H1 (cell line): ENCODE measurements at regions not wholly inside any gene's neighbourhood (a gene's known extent, or its start where the extent isn't known, plus 50 kb on each side); places are given as distances from the start of the nearest gene placed in this dataset.

ENCODE experiments used
- ASH2L ChIP-seq: fragments of 200-600, 300-600 bp; sonication (generic); IDR thresholded peaks from one replicate; pipeline ENCODE4 v1.7.1; 2017; ENCODE audit warnings: low read length
- EP300 ChIP-seq, 2 experiments: IDR thresholded peaks; 1 replicate in 1 of 2; 2 replicates in 1 of 2; pipeline ENCODE4 v1.6.1; 2011 to 2012; ENCODE audit warnings: low read depth in 2 of 2, low read length in 2 of 2, mild to moderate bottlenecking in 2 of 2, borderline replicate concordance in 1 of 2, inconsistent platforms in 1 of 2, moderate library complexity in 1 of 2
- EZH2 ChIP-seq: fragments of 200-600 bp; sonication (generic); IDR thresholded peaks from 2 replicates; pipeline ENCODE4 v1.7.1; 2012; ENCODE audit warnings: low read depth, mild to moderate bottlenecking, moderate library complexity, low read length, inconsistent platforms; ENCODE audit not compliant: severe bottlenecking
- POLR2A ChIP-seq, 2 experiments: IDR thresholded peaks; 1 replicate in 1 of 2; 2 replicates in 1 of 2; pipeline ENCODE4 v1.6.1; 2011; ENCODE audit warnings: low read depth in 2 of 2, low read length in 2 of 2, mild to moderate bottlenecking in 2 of 2; ENCODE audit errors: control extremely low read depth in 1 of 2
- TAF7 ChIP-seq: optimal IDR thresholded peaks from 2 replicates; pipeline ENCODE3; 2011; ENCODE audit warnings: low read depth, mild to moderate bottlenecking, inconsistent platforms, low read length, moderate library complexity, borderline replicate concordance
- TEAD4 ChIP-seq: IDR thresholded peaks from 2 replicates; pipeline ENCODE4 v1.6.1; 2012; ENCODE audit warnings: low read depth, low read length, inconsistent platforms, mixed read lengths

GRCh38 chr22:48953103-48953720, 874.5 kb downstream of the BRD1 start (continued):
- TF ChIP-seq ASH2L: no peak
- no peak for TF ChIP-seq POLR2A (IDR thresholded peaks at IDR 0.05; ENCODE audit: control extremely low read depth in 1 of 2, low read depth in 2 of 2, low read length in 2 of 2)
- no peak for TF ChIP-seq EZH2
- no peak for TF ChIP-seq TAF7
- TF ChIP-seq EP300 (IDR thresholded peaks at IDR 0.05; ENCODE audit: borderline replicate concordance in 1 of 2, low read depth in 2 of 2, low read length in 2 of 2): no peak
- TF ChIP-seq TEAD4: no peak
- TF ChIP-seq, all 59 proteins: peak for 0
